Effector memory CD4-positive, alpha-beta T cell (primary cell): ENCODE measurements at regions not wholly inside any gene's neighbourhood (a gene's known extent, or its start where the extent isn't known, plus 50 kb on each side); places are given as distances from the start of the nearest gene placed in this dataset.

Experiments used
- DNase-seq, 3 donors: peaks; one replicate each; pipeline ENCODE4 v3.0.0-alpha.2; 2020
- H3K27ac ChIP-seq: 2 replicates; pipeline ENCODE4 v1.7.0; 2013; ENCODE audit warnings: mild to moderate bottlenecking, low read length, moderate library complexity; ENCODE audit not compliant: insufficient read depth, poor library complexity, severe bottlenecking
- H3K27me3 ChIP-seq: replicated peaks from 2 replicates; pipeline ENCODE4 v1.7.0; 2013; ENCODE audit warnings: mild to moderate bottlenecking, low read length; ENCODE audit not compliant: insufficient read depth, control insufficient read depth, poor library complexity, severe bottlenecking
- H3K36me3 ChIP-seq: 2 replicates; pipeline ENCODE4 v1.7.0; 2013; ENCODE audit warnings: mild to moderate bottlenecking, low read length, moderate library complexity; ENCODE audit not compliant: control insufficient read depth, insufficient read depth
- H3K4me1 ChIP-seq: 2 replicates; pipeline ENCODE4 v1.7.0; 2013; ENCODE audit warnings: low read length, mild to moderate bottlenecking; ENCODE audit not compliant: control insufficient read depth, insufficient read depth, poor library complexity, severe bottlenecking
- H3K4me3 ChIP-seq: 2 replicates; pipeline ENCODE4 v1.7.0; 2013; ENCODE audit warnings: low read length, low read depth, mild to moderate bottlenecking; ENCODE audit not compliant: insufficient read depth, poor library complexity, severe bottlenecking
- H3K9me3 ChIP-seq: 2 replicates; pipeline ENCODE4 v1.7.0; 2013; ENCODE audit warnings: mild to moderate bottlenecking, low read length, moderate library complexity; ENCODE audit not compliant: control insufficient read depth

GRCh38 chr11:8828580-8829361, 82.2 kb upstream of the AKIP1 start:
- DNase-seq: no peak
- Histone ChIP-seq H3K36me3 (no peaks in the 10 kb centered on the region), H3K4me1 (no peaks in the 10 kb centered on the region), H3K9me3 (no peaks in the 10 kb centered on the region), H3K27ac (no peak overlapping the region), H3K27me3 (no peaks in the 10 kb centered on the region), H3K4me3 (no peak overlapping the region)

GRCh38 chr11:8829556-8829955, 81.4 kb upstream of the AKIP1 start:
- no peaks in the 10 kb centered on the region for H3K27me3 ChIP-seq
- no peaks in the 10 kb centered on the region for H3K36me3 ChIP-seq
- H3K4me1 ChIP-seq: no peaks in the 10 kb centered on the region
- no peaks in the 10 kb centered on the region for H3K9me3 ChIP-seq
- H3K4me3 ChIP-seq: no peak overlapping the region
- no peak overlapping the region for H3K27ac ChIP-seq
- no peak for DNase-seq

- H3K9me3 ChIP-seq: no peaks in the 10 kb centered on the region
- no peak for DNase-seq
- H3K4me1 ChIP-seq: no peaks in the 10 kb centered on the region
- H3K4me3 ChIP-seq: no peak overlapping the region
- H3K36me3 ChIP-seq: no peaks in the 10 kb centered on the region
- H3K27ac ChIP-seq: no peak overlapping the region
- no peaks in the 10 kb centered on the region for H3K27me3 ChIP-seq
These were observed 80.3 kb upstream of the AKIP1 start for GRCh38 chr11:8830641-8831040.

GRCh38 chr11:8831861-8832260, 79.1 kb upstream of the AKIP1 start:
- Histone ChIP-seq H3K27ac (no peak overlapping the region), H3K4me3 (no peak overlapping the region), H3K9me3 (no peaks in the 10 kb centered on the region), H3K27me3 (no peaks in the 10 kb centered on the region), H3K4me1 (no peaks in the 10 kb centered on the region), H3K36me3 (no peaks in the 10 kb centered on the region)
- DNase-seq: no peak

- no peaks in the 10 kb centered on the region for H3K27me3 ChIP-seq
- H3K4me3 ChIP-seq: no peak overlapping the region
- no peak overlapping the region for H3K27ac ChIP-seq
- no peaks in the 10 kb centered on the region for H3K9me3 ChIP-seq
- no peak for DNase-seq
- H3K36me3 ChIP-seq: no peaks in the 10 kb centered on the region
- H3K4me1 ChIP-seq: no peaks in the 10 kb centered on the region
These were observed 78.3 kb upstream of the AKIP1 start for GRCh38 chr11:8832571-8833260.

- Histone ChIP-seq H3K9me3 (no peaks in the 10 kb centered on the region), H3K27me3 (no peaks in the 10 kb centered on the region), H3K36me3 (no peaks in the 10 kb centered on the region), H3K27ac (no peak overlapping the region), H3K4me1 (no peaks in the 10 kb centered on the region), H3K4me3 (no peak overlapping the region)
- no peak for DNase-seq
These were observed 77.2 kb upstream of the AKIP1 start for GRCh38 chr11:8833568-8834315.

- Histone ChIP-seq H3K9me3 (no peaks in the 10 kb centered on the region), H3K27ac (no peak overlapping the region), H3K4me3 (no peak overlapping the region), H3K36me3 (no peaks in the 10 kb centered on the region), H3K4me1 (no peaks in the 10 kb centered on the region), H3K27me3 (no peaks in the 10 kb centered on the region)
- no peak for DNase-seq
These were observed 76.6 kb upstream of the AKIP1 start for GRCh38 chr11:8834379-8834778.

GRCh38 chr11:8838248-8838647, 72.7 kb upstream of the AKIP1 start:
- no peaks in the 10 kb centered on the region for H3K36me3 ChIP-seq
- DNase-seq: no peak
- H3K27ac ChIP-seq: no peak overlapping the region
- no peak overlapping the region for H3K4me3 ChIP-seq
- H3K27me3 ChIP-seq: no peaks in the 10 kb centered on the region
- H3K4me1 ChIP-seq: no peaks in the 10 kb centered on the region
- no peaks in the 10 kb centered on the region for H3K9me3 ChIP-seq

- Histone ChIP-seq H3K36me3 (no peaks in the 10 kb centered on the region), H3K27ac (no peak overlapping the region), H3K27me3 (no peaks in the 10 kb centered on the region), H3K4me3 (no peak overlapping the region), H3K4me1 (no peaks in the 10 kb centered on the region), H3K9me3 (no peaks in the 10 kb centered on the region)
- no peak for DNase-seq
These were observed 71.6 kb upstream of the AKIP1 start for GRCh38 chr11:8839306-8839956.
